G401 (cell line): ENCODE measurements at regions not wholly inside any gene's neighbourhood (a gene's known extent, or its start where the extent isn't known, plus 50 kb on each side); places are given as distances from the start of the nearest gene placed in this dataset.

ENCODE experiments used
- DNase-seq: peaks from one replicate; pipeline ENCODE4 v3.0.0-alpha.2; 2015; ENCODE audit warnings: low spot score
- in situ Hi-C: cut with HindIII; loops from 2 replicates; pipeline ENCODE4 v1.10.0; 2016; ENCODE audit warnings: low sequenced_read_pairs, mixed read lengths

GRCh38 chr10:20726381-20726780 is 170.7 kb downstream of the NEBL start:
- in situ Hi-C loops = no loop called here
- no peak for DNase-seq

GRCh38 chr10:20714979-20715378 is 182.1 kb downstream of the NEBL start:
- in situ Hi-C loops = no loop called here
- no peak for DNase-seq

GRCh38 chr10:20714518-20714917 is 182.6 kb downstream of the NEBL start:
- in situ Hi-C loops = no loop called here
- no peak for DNase-seq

GRCh38 chr10:20713420-20713819 is 183.7 kb downstream of the NEBL start:
- in situ Hi-C loops = no loop called here
- DNase-seq = no peak

- no peak for DNase-seq
- in situ Hi-C loops = no loop called here
Measured at GRCh38 chr10:20712774-20713173, 184.3 kb downstream of the NEBL start.

GRCh38 chr10:20709708-20710107 is 187.4 kb downstream of the NEBL start:
- in situ Hi-C loops = no loop called here
- no peak for DNase-seq

- in situ Hi-C loops = no loop called here
- DNase-seq = no peak
Measured at GRCh38 chr10:20708305-20708704, 188.8 kb downstream of the NEBL start.

- in situ Hi-C loops = no loop called here
- DNase-seq = no peak
Measured at GRCh38 chr10:20707251-20707650, 189.9 kb downstream of the NEBL start.

GRCh38 chr10:20698837-20699236 is 198.3 kb downstream of the NEBL start:
- DNase-seq = no peak

GRCh38 chr10:20694296-20694695 is 202.8 kb downstream of the NEBL start:
- no peak for DNase-seq
- in situ Hi-C loops = no loop called here

More at GRCh38 chr10:20698837-20699236, 198.3 kb downstream of the NEBL start:
- in situ Hi-C loops = no loop called here

GRCh38 chr10:20688797-20689544 is 208.1 kb downstream of the NEBL start:
- in situ Hi-C loops = no loop called here
- DNase-seq = no peak

- DNase-seq = no peak
- in situ Hi-C loops = no loop called here
Measured at GRCh38 chr10:20686015-20686635, 211.0 kb downstream of the NEBL start.

GRCh38 chr10:20685462-20685861 is 211.6 kb downstream of the NEBL start:
- no peak for DNase-seq
- in situ Hi-C loops = no loop called here

GRCh38 chr10:20683345-20683744 is 213.8 kb downstream of the NEBL start:
- in situ Hi-C loops = no loop called here
- no peak for DNase-seq

GRCh38 chr10:20682782-20683181 is 214.3 kb downstream of the NEBL start:
- DNase-seq = no peak
- in situ Hi-C loops = no loop called here

GRCh38 chr10:20677340-20677739 is 219.8 kb downstream of the NEBL start:
- in situ Hi-C loops = no loop called here
- no peak for DNase-seq

GRCh38 chr10:20674926-20675325 is 222.2 kb downstream of the NEBL start:
- DNase-seq = no peak
- in situ Hi-C loops = no loop called here

- in situ Hi-C loops = no loop called here
- DNase-seq = no peak
Measured at GRCh38 chr10:20673175-20673574, 223.9 kb downstream of the NEBL start.

- in situ Hi-C loops = no loop called here
- DNase-seq = no peak
Measured at GRCh38 chr10:20672741-20673140, 224.4 kb downstream of the NEBL start.

GRCh38 chr10:20670579-20670978 is 226.5 kb downstream of the NEBL start:
- in situ Hi-C loops = no loop called here
- no peak for DNase-seq

GRCh38 chr10:20668985-20669384 is 228.1 kb downstream of the NEBL start:
- in situ Hi-C loops = no loop called here
- no peak for DNase-seq
